Omental fat pad (tissue), 3 donors: ENCODE measurements at regions not wholly inside any gene's neighbourhood (a gene's known extent, or its start where the extent isn't known, plus 50 kb on each side); places are given as distances from the start of the nearest gene placed in this dataset.

Source experiments
- ATAC-seq: fragments of 150-250 bp; one replicate; pipeline ENCODE4 v1.9.1; 2016; ENCODE audit warnings: mild to moderate bottlenecking, moderate library complexity; ENCODE audit not compliant: low FRiP score
- DNase-seq: peaks from one replicate; pipeline ENCODE4 v3.0.0-alpha.2; 2019; ENCODE audit warnings: low spot score
- TF ChIP-seq, protein P1 (sequence below), 3 donors: fragments of 450-650 bp; IDR thresholded peaks; one replicate each; pipeline ENCODE4 v1.5.1; 2016 to 2017; ENCODE audit warnings: antibody characterized with exemption in 3 of 3, mild to moderate bottlenecking in 3 of 3, moderate library complexity in 2 of 3

DNA sequence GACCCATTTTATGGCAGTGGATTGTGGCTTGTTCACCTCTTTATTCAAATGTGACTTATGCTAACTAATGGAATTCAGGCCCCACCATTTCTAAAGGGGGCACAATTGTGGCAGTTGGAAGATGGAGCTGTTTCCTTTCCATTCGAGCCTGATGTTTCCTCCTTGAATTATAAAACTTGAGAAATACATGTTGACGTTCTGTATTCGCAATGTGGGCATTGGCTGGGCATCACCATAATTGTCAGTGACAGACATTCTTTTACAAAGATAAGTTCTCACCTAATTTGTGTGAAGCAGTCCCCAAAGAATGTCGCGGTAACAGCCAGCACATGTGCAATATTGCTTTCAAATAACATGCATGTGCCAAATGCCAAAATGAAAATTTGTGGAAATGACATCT lies 1070.2 kb upstream of the TENM3 start:
- DNase-seq (no peak), ATAC-seq (no peak)
- TF ChIP-seq, protein P1, sequence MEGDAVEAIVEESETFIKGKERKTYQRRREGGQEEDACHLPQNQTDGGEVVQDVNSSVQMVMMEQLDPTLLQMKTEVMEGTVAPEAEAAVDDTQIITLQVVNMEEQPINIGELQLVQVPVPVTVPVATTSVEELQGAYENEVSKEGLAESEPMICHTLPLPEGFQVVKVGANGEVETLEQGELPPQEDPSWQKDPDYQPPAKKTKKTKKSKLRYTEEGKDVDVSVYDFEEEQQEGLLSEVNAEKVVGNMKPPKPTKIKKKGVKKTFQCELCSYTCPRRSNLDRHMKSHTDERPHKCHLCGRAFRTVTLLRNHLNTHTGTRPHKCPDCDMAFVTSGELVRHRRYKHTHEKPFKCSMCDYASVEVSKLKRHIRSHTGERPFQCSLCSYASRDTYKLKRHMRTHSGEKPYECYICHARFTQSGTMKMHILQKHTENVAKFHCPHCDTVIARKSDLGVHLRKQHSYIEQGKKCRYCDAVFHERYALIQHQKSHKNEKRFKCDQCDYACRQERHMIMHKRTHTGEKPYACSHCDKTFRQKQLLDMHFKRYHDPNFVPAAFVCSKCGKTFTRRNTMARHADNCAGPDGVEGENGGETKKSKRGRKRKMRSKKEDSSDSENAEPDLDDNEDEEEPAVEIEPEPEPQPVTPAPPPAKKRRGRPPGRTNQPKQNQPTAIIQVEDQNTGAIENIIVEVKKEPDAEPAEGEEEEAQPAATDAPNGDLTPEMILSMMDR (IDR thresholded peaks at IDR 0.05): no peak

DNA sequence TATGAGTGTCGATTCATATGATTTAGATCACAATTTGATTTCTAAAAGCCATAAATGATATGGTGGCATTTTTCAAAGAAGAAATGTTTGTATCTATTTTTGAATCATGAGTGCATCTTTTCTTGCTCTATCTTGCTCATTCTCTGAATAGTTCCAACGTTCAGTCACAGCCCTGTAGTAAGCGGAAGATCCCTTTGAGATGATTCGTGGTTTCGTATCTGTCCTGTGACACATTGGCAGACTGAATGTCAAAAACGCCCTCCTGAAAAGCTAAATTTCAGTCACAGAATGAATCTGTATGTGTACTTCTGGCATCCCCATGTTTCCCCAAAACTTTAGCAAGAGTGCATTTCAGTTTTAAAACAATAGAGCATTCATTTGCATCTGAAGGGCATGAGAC lies 1066.9 kb upstream of the TENM3 start:
- DNase-seq (no peak), ATAC-seq (no peak)
- TF ChIP-seq, protein P1 (IDR thresholded peaks at IDR 0.05): no peak

DNA sequence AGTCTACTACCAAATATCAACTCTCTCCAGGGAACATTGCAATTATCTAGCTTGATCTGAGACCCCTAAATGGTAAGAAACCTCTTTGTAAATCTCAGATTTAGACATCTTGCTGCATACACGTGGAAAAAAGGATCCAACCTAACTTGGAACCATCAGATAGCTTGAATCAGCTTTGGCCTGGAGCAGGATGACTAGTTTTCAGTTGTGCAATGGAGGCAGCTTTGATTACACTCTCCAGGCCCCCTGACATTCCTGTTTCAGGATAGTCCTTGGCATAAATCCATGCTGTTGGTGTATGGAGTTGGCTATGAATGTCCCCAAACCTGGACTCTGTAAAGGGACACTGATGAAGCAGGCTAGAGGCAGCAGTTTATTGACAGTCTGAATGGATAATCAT lies 1061.9 kb upstream of the TENM3 start:
- ATAC-seq: no peak
- TF ChIP-seq, protein P1 (IDR thresholded peaks at IDR 0.05): no peak

DNA sequence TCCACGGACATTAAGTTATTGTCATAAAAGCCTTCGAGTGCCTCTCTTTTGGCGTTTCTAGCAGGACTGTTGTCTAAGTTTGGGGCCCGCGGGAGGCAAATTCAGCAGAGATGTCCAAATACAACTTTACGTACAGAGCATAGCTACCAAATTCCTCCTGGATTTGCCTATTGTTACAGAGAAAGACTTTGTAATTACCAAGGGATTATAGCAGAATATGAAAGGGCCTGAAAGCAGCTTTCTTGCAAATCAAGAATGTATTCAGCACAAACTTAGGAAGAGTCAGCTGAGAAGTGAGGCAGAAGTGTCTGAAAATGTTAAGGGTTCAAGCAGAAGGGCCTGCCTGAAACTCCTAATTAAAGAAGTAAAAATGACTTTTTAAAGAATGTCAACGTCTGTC lies 1053.5 kb upstream of the TENM3 start:
- no peak for DNase-seq
- no peak for ATAC-seq
- TF ChIP-seq, protein P1 (IDR thresholded peaks at IDR 0.05): no peak

More for the DNA sequence above, 1061.9 kb upstream of the TENM3 start:
- DNase-seq: no peak

DNA sequence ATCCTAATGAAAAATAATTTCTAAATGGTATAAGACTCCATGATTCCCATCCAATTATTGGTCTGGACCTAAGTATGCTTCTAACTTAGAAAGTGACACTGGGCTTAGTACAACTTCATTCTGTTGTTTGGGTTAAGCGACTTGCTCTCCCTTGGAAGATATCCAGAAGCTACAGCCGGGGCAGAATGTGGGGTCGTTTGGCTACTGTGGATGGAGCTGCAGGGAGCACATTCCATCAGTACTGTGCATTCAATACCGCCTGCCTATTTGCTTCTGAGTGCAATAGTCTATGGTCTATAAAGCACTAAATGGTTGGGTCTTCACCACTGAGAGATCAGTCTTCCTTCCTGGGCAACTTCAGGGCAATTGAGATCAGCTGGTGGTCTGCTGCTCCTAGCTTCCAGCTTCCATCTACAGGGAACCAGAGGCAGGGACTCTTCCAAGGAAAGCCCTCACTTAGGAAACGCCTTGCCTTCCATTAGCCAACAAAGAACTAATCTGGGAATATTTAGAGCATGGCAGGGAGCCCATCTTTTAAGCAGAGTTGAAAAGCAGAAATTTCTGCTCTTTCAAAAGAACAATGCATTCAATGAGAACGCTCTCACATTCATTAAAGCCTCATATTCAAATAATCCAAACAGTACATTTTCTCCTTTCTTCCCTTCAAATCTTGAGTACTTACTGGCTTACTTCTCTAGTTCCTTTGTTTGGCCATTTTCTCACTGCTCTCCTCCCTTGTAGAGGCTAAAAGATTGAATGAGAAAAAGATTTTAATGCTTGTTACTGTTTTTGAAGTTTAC lies 1049.9 kb upstream of the TENM3 start:
- ATAC-seq: no peak
- TF ChIP-seq, protein P1 (IDR thresholded peaks at IDR 0.05): no peak
- no peak for DNase-seq

DNA sequence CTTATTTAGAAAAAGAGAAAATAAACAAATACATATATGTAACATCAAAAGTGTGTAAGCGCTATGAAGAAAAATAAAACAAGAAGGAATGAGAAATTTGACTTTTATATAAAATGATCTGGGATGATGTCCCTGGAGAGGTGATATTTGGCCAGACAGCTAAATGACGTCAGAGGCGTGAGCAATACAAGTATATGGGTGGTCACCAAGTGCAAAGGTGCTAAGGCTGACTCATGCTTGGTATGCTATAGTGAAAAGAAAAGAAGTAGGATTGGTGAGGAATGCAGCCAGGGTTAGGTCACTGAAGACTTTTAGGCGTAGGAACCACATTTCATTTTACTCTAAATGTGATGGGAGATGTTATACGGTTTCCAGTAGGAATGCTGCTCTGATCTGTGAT lies 1049.1 kb upstream of the TENM3 start:
- TF ChIP-seq, protein P1 (IDR thresholded peaks at IDR 0.05): no peak
- DNase-seq (no peak), ATAC-seq (no peak)

DNA sequence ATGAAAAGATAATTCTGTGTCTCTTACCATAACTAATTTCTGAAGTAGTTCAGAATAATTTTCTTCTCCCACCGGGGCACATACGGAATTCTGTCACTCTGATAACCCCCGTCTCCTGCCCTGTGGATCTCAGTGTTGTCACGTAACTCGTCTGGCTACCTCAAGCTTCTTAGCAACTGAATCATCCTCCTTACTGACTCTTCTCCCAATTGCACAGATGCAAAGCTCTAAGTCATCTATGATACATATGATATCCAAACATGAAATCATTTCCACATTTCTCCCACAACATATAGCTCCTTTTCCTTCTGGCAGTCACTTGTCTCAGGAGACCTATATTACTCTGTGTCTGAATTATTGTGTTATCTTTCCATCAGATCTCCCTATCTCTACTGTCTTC lies 1043.1 kb upstream of the TENM3 start:
- DNase-seq (no peak), ATAC-seq (no peak)
- TF ChIP-seq, protein P1 (IDR thresholded peaks at IDR 0.05): no peak
